GM21515 (cell line): ENCODE measurements at regions not wholly inside any gene's neighbourhood (a gene's known extent, or its start where the extent isn't known, plus 50 kb on each side); places are given as distances from the start of the nearest gene placed in this dataset.
"Not testable (repeated sequence)": the region's sequence is repeated elsewhere in the genome, so short reads cannot be mapped to it uniquely, and the experiment has no call there.

Experiments
- ATAC-seq: cut with Tn5 transposase; IDR thresholded peaks from one replicate; pipeline ENCODE4 v1.9.1; 2021; ENCODE audit not compliant: unreplicated experiment

GRCh38 chr7:104264285-104264684, 56.5 kb upstream of the ORC5 start:
- ATAC-seq: no peak

- ATAC-seq: no peak
Observed at GRCh38 chr7:104267701-104268368, 60.0 kb upstream of the ORC5 start.

- ATAC-seq: no peak
Observed at GRCh38 chr7:104271948-104272347, 56.5 kb upstream of the LHFPL3 start.

- peak; percentile 70 for ATAC-seq
Observed at GRCh38 chr7:104272767-104273384, 55.5 kb upstream of the LHFPL3 start.

- ATAC-seq: no peak
Observed at GRCh38 chr7:104275900-104276299, 52.5 kb upstream of the LHFPL3 start.

- ATAC-seq: not testable (repeated sequence)
Observed at GRCh38 chr7:104276730-104277129, 51.7 kb upstream of the LHFPL3 start.
